ENCODE measurements at regions not wholly inside any gene's neighbourhood (a gene's known extent, or its start where the extent isn't known, plus 50 kb on each side); places are given as distances from the start of the nearest gene placed in this dataset.

DNA sequence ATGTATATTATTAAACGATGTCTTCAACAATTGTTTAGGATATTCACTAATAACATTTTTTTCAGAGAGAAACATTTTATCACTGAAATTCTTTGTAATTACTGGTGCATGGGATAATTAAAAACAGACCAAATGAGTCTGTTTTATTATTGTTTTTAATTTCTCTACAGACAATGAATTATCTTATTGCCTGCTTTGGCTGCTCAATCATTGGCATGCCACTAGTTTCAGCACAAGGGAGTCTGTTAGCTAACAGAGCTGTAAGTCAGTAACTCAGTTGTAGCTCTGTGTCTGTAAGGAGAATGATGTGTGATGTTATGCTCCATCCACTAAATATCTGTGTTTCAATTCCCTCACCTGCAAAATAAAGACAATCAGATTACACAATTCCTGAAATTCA is 443.9 kb downstream of the PRR16 start:
- POLR2A ChIA-PET: no interaction called here
- no peak overlapping the region for H3K4me2 ChIP-seq (ENCODE audit: low read length)
- no peak overlapping the region for H2AFZ ChIP-seq (ENCODE audit: low read depth, low read length, poor library complexity, severe bottlenecking)
- H3K36me3 ChIP-seq (ENCODE audit: control insufficient read depth in 1 of 2, insufficient read depth in 2 of 2, low read length in 2 of 2): no peaks in the 10 kb centered on the region
- no peaks in the 10 kb centered on the region for H3K79me2 ChIP-seq (ENCODE audit: insufficient read depth, low read length)
- H3K9ac ChIP-seq (ENCODE audit: low read length): no peak overlapping the region
- intact Hi-C loops (cut with micrococcal nuclease): no loop called here
- no peaks in the 10 kb centered on the region for H3K9me3 ChIP-seq (ENCODE audit: control insufficient read depth in 1 of 2, insufficient read depth in 1 of 2, low read depth in 1 of 2, low read length in 2 of 2)
- peaks cover 4% of the 10 kb centered on the region; the same call in 1 of the 2 replicates for H3K9me2 ChIP-seq (ENCODE audit: insufficient read depth)
- ATAC-seq (no peak), DNase-seq (ENCODE audit: low read depth, low spot score) (no peak)
- TF ChIP-seq, protein P1, sequence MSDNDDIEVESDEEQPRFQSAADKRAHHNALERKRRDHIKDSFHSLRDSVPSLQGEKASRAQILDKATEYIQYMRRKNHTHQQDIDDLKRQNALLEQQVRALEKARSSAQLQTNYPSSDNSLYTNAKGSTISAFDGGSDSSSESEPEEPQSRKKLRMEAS (IDR thresholded peaks at IDR 0.05): no peak
- no peak for TF ChIP-seq EGR1 (IDR thresholded peaks at IDR 0.05; ENCODE audit: low read depth)
- no peaks in the 10 kb centered on the region for H3K27me3 ChIP-seq (ENCODE audit: insufficient read depth, low read length)
- no peaks in the 10 kb centered on the region for H3K4me1 ChIP-seq (ENCODE audit: control insufficient read depth in 1 of 2, insufficient read depth in 2 of 2, low read length in 2 of 2)
- no peak overlapping the region for H3K4me3 ChIP-seq (replicated peaks in 1 of 2; ENCODE audit: low read depth in 1 of 2, low read length in 2 of 2)
- RAD21 ChIA-PET (ENCODE audit: low non-redundant PET in 1 of 2, low total read pairs in 2 of 2, uncharacterized antibody in 2 of 2, unreplicated experiment in 2 of 2): no interaction called here
- no peaks in the 10 kb centered on the region for H4K20me1 ChIP-seq (ENCODE audit: insufficient read depth)
- H3K27ac ChIP-seq (ENCODE audit: low read depth, low read length): no peak overlapping the region
- CTCF ChIA-PET: no interaction called here
- no TSS peak for BruUV-seq (replicated peaks)

DNA sequence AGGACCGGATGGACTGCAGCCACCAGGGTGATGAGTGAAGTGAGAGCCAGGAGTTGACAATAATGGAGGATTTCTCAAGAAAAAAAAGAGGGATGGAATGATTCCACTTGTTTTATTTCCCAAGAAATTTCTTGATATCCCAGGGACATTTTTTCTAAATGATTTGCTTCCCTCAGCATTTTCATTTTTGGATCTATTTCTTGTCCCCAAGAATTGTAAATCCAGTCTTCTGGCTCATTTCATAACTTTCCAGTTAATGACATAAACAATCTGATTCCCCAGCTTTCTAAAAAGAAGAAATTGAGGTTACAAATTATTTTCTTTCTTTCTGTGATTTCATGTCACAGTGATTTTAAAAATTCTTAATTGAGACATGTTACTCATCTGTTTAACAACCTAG is 446.5 kb downstream of the PRR16 start:
- no peaks in the 10 kb centered on the region for H3K36me3 ChIP-seq (ENCODE audit: control insufficient read depth in 1 of 2, insufficient read depth in 2 of 2, low read length in 2 of 2)
- H4K20me1 ChIP-seq (ENCODE audit: insufficient read depth): no peaks in the 10 kb centered on the region
- H3K27ac ChIP-seq (ENCODE audit: low read depth, low read length): no peak overlapping the region
- H3K9me2 ChIP-seq (ENCODE audit: insufficient read depth): no peaks in the 10 kb centered on the region
- DNase-seq (ENCODE audit: low read depth, low spot score) (no peak), ATAC-seq (no peak)
- H3K79me2 ChIP-seq (ENCODE audit: insufficient read depth, low read length): no peaks in the 10 kb centered on the region
- BruUV-seq (replicated peaks): no TSS peak
- intact Hi-C loops (cut with micrococcal nuclease): no loop called here
- H3K4me1 ChIP-seq (ENCODE audit: control insufficient read depth in 1 of 2, insufficient read depth in 2 of 2, low read length in 2 of 2): no peaks in the 10 kb centered on the region
- H3K27me3 ChIP-seq (ENCODE audit: insufficient read depth, low read length): no peaks in the 10 kb centered on the region
- H2AFZ ChIP-seq (ENCODE audit: low read depth, low read length, poor library complexity, severe bottlenecking): no peak overlapping the region
- H3K9me3 ChIP-seq (ENCODE audit: control insufficient read depth in 1 of 2, insufficient read depth in 1 of 2, low read depth in 1 of 2, low read length in 2 of 2): no peaks in the 10 kb centered on the region
- ChIA-PET POLR2A (no interaction called here), CTCF (no interaction called here), RAD21 (ENCODE audit: low non-redundant PET in 1 of 2, low total read pairs in 2 of 2, uncharacterized antibody in 2 of 2, unreplicated experiment in 2 of 2) (no interaction called here)
- no peak overlapping the region for H3K4me2 ChIP-seq (ENCODE audit: low read length)
- H3K9ac ChIP-seq (ENCODE audit: low read length): no peak overlapping the region
- TF ChIP-seq, protein P2, sequence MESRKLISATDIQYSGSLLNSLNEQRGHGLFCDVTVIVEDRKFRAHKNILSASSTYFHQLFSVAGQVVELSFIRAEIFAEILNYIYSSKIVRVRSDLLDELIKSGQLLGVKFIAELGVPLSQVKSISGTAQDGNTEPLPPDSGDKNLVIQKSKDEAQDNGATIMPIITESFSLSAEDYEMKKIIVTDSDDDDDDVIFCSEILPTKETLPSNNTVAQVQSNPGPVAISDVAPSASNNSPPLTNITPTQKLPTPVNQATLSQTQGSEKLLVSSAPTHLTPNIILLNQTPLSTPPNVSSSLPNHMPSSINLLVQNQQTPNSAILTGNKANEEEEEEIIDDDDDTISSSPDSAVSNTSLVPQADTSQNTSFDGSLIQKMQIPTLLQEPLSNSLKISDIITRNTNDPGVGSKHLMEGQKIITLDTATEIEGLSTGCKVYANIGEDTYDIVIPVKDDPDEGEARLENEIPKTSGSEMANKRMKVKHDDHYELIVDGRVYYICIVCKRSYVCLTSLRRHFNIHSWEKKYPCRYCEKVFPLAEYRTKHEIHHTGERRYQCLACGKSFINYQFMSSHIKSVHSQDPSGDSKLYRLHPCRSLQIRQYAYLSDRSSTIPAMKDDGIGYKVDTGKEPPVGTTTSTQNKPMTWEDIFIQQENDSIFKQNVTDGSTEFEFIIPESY (IDR thresholded peaks at IDR 0.05; ENCODE audit: extremely low read depth, insufficient replicate concordance, low read length): no peak
- TF ChIP-seq, protein P3, sequence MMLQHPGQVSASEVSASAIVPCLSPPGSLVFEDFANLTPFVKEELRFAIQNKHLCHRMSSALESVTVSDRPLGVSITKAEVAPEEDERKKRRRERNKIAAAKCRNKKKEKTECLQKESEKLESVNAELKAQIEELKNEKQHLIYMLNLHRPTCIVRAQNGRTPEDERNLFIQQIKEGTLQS (IDR thresholded peaks at IDR 0.05): no peak
- no peak for TF ChIP-seq POLR2A (IDR thresholded peaks at IDR 0.05; ENCODE audit: borderline replicate concordance, extremely low read depth, insufficient read depth, insufficient read length)
- no peak for TF ChIP-seq SRF (IDR thresholded peaks at IDR 0.05; ENCODE audit: low read depth)
- TF ChIP-seq ZFX (IDR thresholded peaks at IDR 0.05): no peak
- TF ChIP-seq CBX3 (IDR thresholded peaks at IDR 0.05; ENCODE audit: low read depth): no peak
- no peak for TF ChIP-seq TCF7L2 (IDR thresholded peaks at IDR 0.05; ENCODE audit: borderline replicate concordance, extremely low read depth, insufficient read depth, insufficient read length)
- no peak for TF ChIP-seq EZH2phosphoT487 (IDR thresholded peaks at IDR 0.05; ENCODE audit: borderline replicate concordance)
- TF ChIP-seq, protein P4, sequence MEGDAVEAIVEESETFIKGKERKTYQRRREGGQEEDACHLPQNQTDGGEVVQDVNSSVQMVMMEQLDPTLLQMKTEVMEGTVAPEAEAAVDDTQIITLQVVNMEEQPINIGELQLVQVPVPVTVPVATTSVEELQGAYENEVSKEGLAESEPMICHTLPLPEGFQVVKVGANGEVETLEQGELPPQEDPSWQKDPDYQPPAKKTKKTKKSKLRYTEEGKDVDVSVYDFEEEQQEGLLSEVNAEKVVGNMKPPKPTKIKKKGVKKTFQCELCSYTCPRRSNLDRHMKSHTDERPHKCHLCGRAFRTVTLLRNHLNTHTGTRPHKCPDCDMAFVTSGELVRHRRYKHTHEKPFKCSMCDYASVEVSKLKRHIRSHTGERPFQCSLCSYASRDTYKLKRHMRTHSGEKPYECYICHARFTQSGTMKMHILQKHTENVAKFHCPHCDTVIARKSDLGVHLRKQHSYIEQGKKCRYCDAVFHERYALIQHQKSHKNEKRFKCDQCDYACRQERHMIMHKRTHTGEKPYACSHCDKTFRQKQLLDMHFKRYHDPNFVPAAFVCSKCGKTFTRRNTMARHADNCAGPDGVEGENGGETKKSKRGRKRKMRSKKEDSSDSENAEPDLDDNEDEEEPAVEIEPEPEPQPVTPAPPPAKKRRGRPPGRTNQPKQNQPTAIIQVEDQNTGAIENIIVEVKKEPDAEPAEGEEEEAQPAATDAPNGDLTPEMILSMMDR (IDR thresholded peaks at IDR 0.05 in 2 of 3, conservative IDR thresholded peaks at IDR 0.05 in 1 of 3; ENCODE audit: borderline replicate concordance in 1 of 3, insufficient read depth in 1 of 3, low read depth in 2 of 3, low read length in 2 of 3): no peak
- TF ChIP-seq POLR2AphosphoS5 (IDR thresholded peaks at IDR 0.05; ENCODE audit: low read depth, low read length): no peak
- TF ChIP-seq JUND (IDR thresholded peaks at IDR 0.05): no peak
- TF ChIP-seq, protein P1 (IDR thresholded peaks at IDR 0.05): no peak
- no peak for TF ChIP-seq CEBPB (IDR thresholded peaks at IDR 0.05; ENCODE audit: low read depth)
- H3K4me3 ChIP-seq (replicated peaks in 1 of 2; ENCODE audit: low read depth in 1 of 2, low read length in 2 of 2): no peak overlapping the region

Data from HCT116 (cell line).